ENCODE measurements at regions not wholly inside any gene's neighbourhood (a gene's known extent, or its start where the extent isn't known, plus 50 kb on each side); places are given as distances from the start of the nearest gene placed in this dataset.

DNA sequence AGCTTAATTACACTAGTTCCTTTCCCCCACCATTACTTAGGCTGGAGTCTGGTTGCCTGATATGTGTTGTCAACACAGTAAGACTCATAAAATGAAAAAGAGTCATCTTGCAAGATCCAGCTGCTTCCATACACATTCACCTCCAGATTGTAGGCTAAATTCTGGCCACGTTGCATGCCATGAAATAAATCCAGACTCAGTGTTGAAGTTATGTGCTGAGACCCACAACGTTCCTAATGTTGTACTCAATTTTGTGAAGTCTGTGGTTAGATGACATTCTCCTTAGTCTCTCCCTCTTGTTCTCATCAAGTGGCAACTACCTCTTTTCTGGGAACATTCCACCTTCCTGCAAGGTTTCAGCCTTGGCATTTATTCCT lies 212.3 kb downstream of the LMBRD1 start:
- Mint-ChIP-seq H3K36me3 (ENCODE audit: low read depth, unreplicated experiment) (no peaks in the 10 kb centered on the region), H3K4me1 (ENCODE audit: unreplicated experiment) (no peaks in the 10 kb centered on the region), H3K27ac (ENCODE audit: unreplicated experiment) (no peak overlapping the region), H3K27me3 (ENCODE audit: unreplicated experiment) (no peaks in the 10 kb centered on the region), H3K9me3 (ENCODE audit: unreplicated experiment) (no peaks in the 10 kb centered on the region), H3K4me3 (ENCODE audit: unreplicated experiment) (no peak overlapping the region)
- DNase-seq (ENCODE audit: low spot score): no peak
- TF ChIP-seq CTCF (IDR thresholded peaks at IDR 0.05; ENCODE audit: unreplicated experiment): no peak

DNA sequence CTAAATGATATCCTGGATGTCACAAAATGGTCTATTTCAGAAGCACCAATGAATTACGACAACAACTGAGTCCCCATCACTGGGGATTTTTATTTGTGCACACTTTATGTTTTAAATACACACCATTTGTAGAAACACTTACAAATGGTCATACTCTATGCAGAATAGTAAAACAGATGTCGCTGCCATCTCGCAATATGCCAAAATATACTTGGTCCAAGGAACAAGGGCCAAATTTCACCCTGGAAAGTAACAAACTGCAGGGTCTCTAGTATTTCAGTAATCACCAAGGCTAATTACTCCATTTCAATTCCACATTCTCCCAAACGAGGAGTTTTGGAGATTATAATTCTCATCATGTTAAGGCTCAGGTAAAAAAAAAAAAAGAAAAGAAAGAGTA lies 215.2 kb downstream of the LMBRD1 start:
- Mint-ChIP-seq H3K36me3 (ENCODE audit: low read depth, unreplicated experiment) (no peaks in the 10 kb centered on the region), H3K27me3 (ENCODE audit: unreplicated experiment) (no peaks in the 10 kb centered on the region), H3K27ac (ENCODE audit: unreplicated experiment) (no peak overlapping the region), H3K4me1 (ENCODE audit: unreplicated experiment) (no peaks in the 10 kb centered on the region), H3K4me3 (ENCODE audit: unreplicated experiment) (no peak overlapping the region), H3K9me3 (ENCODE audit: unreplicated experiment) (no peaks in the 10 kb centered on the region)
- DNase-seq (ENCODE audit: low spot score): no peak
- no peak for TF ChIP-seq CTCF (IDR thresholded peaks at IDR 0.05; ENCODE audit: unreplicated experiment)

GRCh38 chr6:69580706-69581105 lies 216.1 kb downstream of the LMBRD1 start:
- Mint-ChIP-seq H3K27me3 (ENCODE audit: unreplicated experiment) (no peaks in the 10 kb centered on the region), H3K9me3 (ENCODE audit: unreplicated experiment) (no peaks in the 10 kb centered on the region), H3K27ac (ENCODE audit: unreplicated experiment) (no peak overlapping the region), H3K4me3 (ENCODE audit: unreplicated experiment) (no peak overlapping the region), H3K4me1 (ENCODE audit: unreplicated experiment) (no peaks in the 10 kb centered on the region), H3K36me3 (ENCODE audit: low read depth, unreplicated experiment) (no peaks in the 10 kb centered on the region)
- TF ChIP-seq CTCF (IDR thresholded peaks at IDR 0.05; ENCODE audit: unreplicated experiment): no peak
- DNase-seq (ENCODE audit: low spot score): no peak

DNA sequence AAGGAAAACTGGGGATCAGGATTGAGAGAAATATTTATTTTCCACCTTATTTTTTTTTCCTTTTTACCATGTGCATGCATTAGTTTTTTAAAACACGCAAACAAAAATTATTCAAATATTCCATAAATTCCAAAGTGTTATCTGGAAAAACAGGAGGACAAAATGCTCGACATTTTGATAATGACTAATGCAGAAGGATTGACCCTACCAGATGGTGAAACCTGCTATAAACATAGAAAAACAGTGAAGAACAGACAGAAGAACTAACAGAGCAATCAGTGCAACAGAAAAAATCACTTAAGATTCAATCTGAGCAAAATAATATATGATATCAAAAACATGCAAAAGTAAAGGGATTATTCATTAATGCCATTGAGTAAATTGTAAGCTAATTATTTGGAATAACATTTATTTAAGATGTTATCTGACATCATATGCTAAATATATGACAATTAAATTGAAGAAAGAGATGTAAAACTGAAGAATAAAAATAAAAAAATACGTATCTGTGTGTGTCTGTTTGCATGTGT lies 218.4 kb downstream of the LMBRD1 start:
- no peaks in the 10 kb centered on the region for H3K9me3 Mint-ChIP-seq (ENCODE audit: unreplicated experiment)
- DNase-seq (ENCODE audit: low spot score): no peak
- H3K27ac Mint-ChIP-seq (ENCODE audit: unreplicated experiment): no peak overlapping the region
- no peak overlapping the region for H3K4me3 Mint-ChIP-seq (ENCODE audit: unreplicated experiment)
- TF ChIP-seq CTCF (IDR thresholded peaks at IDR 0.05; ENCODE audit: unreplicated experiment): no peak
- H3K4me1 Mint-ChIP-seq (ENCODE audit: unreplicated experiment): no peaks in the 10 kb centered on the region
- no peaks in the 10 kb centered on the region for H3K27me3 Mint-ChIP-seq (ENCODE audit: unreplicated experiment)
- H3K36me3 Mint-ChIP-seq (ENCODE audit: low read depth, unreplicated experiment): no peaks in the 10 kb centered on the region

- DNase-seq (ENCODE audit: low spot score): no peak
- H3K36me3 Mint-ChIP-seq (ENCODE audit: low read depth, unreplicated experiment): no peaks in the 10 kb centered on the region
- H3K27ac Mint-ChIP-seq (ENCODE audit: unreplicated experiment): no peak overlapping the region
- no peaks in the 10 kb centered on the region for H3K27me3 Mint-ChIP-seq (ENCODE audit: unreplicated experiment)
- TF ChIP-seq CTCF (IDR thresholded peaks at IDR 0.05; ENCODE audit: unreplicated experiment): no peak
- no peak overlapping the region for H3K4me3 Mint-ChIP-seq (ENCODE audit: unreplicated experiment)
- H3K4me1 Mint-ChIP-seq (ENCODE audit: unreplicated experiment): no peaks in the 10 kb centered on the region
- no peaks in the 10 kb centered on the region for H3K9me3 Mint-ChIP-seq (ENCODE audit: unreplicated experiment)
These were observed 225.6 kb downstream of the LMBRD1 start for GRCh38 chr6:69571234-69571633.

All from endothelial cell (in vitro differentiated cells).